G401.6 (cell line): ENCODE measurements at regions not wholly inside any gene's neighbourhood (a gene's known extent, or its start where the extent isn't known, plus 50 kb on each side); places are given as distances from the start of the nearest gene placed in this dataset.
"Not testable (repeated sequence)": the region's sequence is repeated elsewhere in the genome, so short reads cannot be mapped to it uniquely, and the experiment has no call there.

ENCODE experiments used
- FAIRE-seq: peaks from 2 replicates; lab custom pipeline; 2012; peaks lifted over from hg19 to GRCh38; lab: Jason Lieb, UNC

DNA sequence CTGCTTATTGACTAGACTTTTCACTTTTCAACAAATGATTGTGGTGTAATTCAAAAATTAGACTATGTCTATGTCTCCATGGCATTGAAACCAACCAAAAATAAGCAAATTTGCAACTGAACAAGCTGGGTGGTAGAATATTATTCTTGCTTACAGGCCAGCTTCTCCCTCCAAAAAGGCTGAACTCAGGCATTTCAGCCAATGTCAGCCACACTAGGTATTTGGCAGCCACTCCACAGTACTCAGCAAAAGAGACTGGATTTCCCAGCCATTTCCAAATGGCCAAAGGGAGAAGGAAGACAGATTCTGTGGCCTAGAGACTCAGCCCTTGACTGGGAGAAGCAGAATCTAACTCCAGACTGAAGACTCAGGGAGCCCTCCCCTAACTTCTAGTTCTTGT lies 121.8 kb upstream of the IRX5 start:
- no peak for FAIRE-seq

DNA sequence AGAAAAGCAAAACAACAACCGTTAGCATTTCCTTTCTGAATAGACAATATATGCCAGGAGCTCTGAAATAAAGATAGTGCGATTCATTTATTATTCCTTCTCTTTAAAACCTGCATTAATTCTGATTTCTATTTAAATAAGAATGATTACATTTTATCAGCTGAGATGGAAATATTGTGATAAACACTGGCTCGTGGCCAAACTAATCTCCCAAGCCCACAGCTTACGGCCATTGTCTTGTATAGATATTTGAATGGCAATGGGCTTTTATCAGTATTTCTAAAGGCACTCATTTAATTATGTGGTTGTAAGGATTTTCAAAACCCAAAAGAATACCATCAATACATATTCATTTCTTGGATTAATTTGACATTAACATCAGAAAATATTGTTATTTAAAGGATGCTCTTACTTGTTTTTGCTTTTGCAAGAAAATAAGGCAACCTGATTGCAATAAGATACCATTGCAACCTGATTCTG lies 123.7 kb upstream of the IRX5 start:
- FAIRE-seq, result no peak

DNA sequence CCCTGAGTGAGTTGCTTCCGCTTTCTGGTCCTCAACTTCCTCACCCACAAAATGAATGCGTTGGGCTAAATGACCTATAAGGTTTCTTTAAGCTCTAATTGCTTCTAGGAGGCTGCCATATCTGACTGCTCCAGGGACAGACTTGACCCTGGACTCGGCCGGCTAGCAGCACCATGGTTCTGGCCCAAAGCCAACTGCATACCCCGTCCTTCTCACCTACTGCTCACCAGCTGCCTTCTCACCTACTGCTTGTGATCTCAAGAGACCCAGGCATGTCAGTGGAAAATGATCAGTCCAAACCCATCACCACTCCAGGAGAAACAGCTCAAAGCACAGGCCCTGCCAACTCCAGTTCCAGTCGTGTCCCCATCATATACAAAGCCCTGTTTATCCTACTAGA lies 124.3 kb upstream of the IRX5 start:
- no peak for FAIRE-seq

DNA sequence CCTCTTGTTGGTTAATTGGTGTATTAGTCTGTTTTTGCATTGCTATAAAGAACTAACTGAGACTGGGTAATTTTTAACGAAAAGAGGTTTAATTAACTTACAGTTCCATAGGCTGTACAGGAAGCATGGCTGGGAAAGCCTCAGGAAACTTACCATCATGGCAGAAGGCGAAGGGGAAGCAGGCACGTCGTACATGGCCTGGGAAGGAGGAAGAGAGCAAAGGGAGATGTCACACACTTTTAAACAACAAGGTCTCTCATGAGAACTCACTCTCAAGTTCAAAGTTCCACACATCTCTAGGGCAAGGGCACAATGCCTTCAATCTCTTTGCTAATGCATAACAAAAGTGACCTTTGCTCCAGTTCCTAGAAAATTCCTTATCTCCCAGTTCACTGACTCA lies 125.0 kb upstream of the IRX5 start:
- FAIRE-seq, result no peak

DNA sequence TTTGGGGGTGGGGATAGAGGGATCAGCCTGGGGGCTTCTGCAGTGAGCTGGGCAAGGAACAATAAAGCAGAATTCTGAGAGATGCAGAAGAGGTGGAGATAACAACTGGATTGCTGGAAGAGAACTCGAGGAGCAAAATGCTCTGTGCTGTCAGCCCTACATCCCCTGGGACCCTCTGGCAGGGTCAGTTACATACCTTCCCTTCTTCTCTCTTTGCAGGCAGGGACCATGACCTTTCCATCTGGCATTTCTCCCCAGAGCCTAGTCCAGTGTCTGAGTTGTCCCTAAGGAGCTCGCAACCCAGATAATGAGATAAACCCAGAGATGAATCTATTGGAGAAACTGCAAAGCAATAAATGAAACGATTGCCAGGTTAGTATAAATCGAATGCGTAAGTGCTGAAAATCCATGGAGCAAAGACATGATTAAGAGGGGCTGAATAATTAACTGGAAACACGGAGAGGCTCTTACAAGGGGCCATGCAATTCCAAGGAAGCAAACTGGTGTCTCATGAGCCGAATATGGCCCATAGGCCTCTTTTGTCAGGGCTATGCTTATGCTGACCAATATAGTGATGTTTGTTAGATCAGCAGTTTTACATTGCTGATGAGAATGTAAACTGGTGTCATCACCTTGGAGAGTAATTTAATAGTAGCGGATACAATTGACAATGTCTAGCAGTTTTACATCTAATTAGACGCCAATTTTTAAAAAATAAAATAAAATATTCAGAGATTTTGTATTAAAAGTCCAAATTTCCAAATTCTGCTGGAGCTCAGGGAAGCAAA lies 129.4 kb upstream of the IRX5 start:
- FAIRE-seq, result no peak

DNA sequence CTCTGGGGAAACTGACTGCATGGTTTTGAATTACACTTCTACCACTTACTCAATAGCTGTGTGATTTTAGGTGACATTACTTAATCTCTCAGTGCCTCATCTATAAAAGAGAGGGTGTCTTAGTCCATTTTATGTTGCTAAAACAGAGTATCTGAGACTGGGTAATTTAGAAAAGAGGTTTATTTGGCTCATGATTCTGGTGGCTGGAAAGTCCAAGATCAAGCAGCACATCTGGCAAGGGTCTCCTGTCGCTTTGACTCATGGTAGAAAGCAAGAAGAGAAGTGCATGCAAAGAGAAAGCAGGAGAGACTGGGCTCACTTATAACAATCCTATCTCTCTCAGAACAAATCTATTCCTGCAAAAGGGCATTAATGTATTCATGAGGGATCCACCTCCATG lies 132.4 kb upstream of the IRX5 start:
- no peak for FAIRE-seq

DNA sequence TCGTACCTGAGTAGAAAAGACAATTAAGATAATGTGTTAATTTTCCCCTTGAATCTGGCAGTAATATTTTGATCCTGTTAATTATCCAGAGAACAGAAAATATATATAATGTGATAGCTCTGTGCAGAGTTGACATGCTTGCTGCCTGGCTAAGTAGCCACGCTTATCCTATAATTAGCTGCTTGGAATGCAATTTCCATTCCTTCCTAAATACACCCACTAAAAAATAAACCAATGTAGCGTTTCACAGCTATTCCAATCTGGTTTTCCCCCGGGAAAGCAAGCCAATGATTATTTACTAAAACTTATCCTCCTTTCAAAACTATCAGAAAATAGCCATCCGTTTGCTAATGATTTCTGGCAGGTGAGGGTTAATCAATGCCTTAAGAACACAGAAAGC lies 134.5 kb upstream of the IRX5 start:
- FAIRE-seq, result no peak

DNA sequence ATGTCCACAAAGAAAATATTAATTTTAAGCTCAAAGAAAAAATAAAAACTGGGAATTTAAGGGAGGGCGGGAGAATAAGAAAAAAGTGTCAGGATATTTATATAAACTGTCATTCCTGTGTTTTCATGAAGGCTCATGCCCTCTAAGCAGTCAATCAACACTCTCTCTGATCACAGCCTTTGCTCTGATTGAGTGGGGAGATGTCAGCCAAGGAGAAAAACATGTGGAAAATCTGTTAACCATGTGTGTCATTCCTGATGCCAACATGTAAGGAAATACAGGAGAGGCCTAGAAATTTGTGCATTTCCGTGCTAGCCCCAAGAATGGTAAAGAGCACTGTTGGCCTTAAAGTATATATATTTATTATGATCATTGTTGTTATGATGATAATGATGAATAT lies 137.9 kb upstream of the IRX5 start:
- FAIRE-seq, result no peak

DNA sequence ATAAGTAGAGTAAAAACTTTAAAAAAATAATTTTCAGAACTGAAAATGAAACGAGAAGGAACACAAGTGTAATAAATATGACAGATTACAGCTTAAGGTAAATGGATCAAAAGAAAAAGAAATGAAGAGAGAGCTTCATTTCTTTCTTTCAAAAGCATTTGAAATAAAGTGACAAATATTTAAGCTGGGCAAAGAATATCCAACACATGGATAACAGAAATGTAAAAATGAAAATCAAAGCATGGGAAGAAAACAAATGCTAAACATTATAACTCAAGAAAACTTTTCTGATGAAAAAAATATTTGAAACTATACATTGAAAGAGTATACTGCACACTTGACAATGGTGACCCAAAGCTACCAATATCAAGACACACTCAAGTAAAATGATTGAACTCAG lies 143.6 kb upstream of the IRX5 start:
- no peak for FAIRE-seq

DNA sequence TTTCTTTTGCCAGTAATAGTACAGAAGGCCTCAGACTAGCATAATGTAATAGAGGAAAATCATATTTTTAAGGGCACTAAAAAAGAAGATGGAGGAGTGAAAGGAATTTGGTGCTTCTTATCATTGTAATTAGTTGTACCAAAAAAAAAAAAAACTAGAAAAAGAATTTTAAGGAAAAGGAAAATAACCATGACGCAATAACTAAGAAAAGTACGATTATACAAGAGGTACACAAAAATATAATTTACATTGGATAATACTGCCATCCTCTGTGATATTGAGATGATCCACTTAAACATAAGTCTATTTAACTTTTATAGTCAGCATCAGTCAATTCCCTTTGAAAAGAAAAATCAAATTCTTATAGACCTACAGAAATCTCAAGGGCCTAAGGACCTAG lies 146.7 kb upstream of the IRX5 start:
- FAIRE-seq, result no peak

DNA sequence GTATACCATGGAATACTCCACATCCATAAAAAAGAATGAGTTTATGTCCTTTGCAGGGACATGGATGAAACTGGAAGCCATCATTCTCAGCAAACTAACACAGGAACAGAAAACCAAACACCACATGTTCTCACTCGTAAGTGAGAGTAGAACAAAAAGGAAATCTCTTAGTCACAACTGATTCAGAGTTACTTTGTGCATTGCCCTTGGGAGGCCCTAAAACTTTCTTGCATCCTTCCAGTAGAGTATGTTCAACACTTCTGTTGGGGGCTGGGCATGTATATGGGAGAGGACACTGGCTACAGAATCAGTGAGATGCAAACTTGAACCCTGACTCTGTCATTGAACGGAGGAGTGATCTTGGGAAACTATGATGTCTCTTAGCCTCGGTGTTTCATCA lies 147.4 kb upstream of the IRX5 start:
- no peak for FAIRE-seq

DNA sequence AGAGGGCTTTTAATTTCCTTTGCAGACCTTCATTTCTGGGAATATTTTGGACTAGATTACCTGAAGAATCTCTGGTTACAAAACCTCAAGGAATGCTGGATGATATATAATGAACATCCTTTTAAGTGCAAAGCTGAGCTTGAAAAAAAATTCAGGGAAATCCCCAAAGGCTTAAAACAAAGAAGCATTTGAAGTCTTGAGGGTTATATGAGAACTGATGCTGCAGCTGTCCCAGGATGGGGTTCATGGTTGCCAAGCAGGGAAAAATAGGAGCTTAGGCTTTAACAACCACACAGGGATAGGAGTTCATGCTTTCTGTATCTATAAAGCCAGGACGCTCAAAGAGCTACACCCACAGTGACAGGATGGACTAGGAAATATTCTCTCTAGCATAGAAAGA lies 150.4 kb upstream of the IRX5 start:
- no peak for FAIRE-seq

DNA sequence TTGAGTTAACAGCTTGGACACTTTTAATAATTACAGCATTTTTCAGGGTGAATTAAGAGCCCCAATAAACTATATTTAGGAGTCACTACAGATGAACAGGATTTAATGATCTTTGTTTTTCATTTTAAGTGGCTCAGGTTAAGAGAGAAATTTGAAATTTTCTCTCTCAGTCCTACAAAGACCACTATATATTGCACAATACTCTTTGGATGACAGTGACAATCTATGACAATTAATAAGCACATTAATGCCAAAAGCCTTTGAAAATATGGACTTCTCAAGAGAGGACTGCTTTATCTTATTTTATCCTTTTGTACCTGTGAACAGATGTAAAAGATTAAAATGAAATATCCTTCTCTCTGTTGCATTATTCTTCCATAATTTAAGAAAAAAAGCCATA lies 151.1 kb upstream of the IRX5 start:
- FAIRE-seq, result no peak

DNA sequence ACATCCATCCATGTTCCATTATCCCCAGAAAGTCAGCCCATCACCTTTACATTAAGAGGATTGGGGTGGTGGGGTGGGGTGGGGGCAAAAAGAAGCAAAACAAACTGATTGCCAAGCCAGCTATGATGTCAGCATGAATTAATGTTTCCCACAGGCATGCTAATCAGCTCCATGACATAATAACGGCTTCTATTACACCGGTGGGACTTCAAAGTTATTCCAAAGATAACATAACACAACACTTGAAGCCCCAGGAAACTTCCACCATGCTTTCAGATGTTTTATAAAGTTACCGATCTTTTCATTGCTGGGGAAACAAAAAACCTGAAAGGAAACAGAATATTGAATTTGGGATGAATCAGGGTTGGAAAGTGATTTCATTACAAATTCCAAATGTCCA lies 155.9 kb upstream of the IRX5 start:
- FAIRE-seq, result no peak

DNA sequence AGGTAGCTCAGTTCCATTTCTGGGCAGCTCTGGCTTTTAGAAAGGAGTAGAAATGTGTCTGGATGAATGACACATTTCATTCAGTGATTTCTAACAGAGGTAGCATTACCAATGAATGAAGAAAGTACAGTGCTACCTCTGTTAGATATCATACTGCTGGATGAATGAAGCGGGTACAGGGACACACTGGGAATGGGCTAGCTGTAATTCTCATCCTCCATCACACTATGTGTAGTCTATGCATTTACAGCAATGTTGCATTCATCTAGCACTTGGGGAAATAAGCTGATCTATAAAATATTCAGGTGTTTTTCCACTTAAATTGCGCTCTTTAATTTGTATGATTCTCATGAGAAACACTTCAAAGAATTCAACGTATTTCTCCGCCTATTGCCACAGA lies 158.3 kb upstream of the IRX5 start:
- no peak for FAIRE-seq

DNA sequence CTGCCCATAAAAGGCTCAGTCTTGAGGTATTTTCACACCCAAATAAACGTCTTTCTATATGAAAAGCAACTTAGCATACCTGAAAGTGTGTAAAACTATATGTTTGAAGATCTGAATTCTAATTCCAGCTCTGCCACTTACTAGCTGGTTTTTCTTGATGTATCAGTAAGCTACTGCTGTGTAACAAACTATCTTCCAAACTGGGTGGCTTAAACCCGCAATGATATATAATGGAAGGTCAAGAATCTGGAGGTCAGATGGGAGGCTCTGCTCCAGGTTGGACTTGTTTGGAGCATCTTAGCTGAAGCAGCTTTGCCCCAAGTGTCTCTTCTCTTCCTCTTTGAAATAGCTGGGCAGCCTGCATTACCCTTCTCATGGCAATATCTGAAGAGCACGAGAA lies 164.3 kb upstream of the IRX5 start:
- FAIRE-seq, result no peak

DNA sequence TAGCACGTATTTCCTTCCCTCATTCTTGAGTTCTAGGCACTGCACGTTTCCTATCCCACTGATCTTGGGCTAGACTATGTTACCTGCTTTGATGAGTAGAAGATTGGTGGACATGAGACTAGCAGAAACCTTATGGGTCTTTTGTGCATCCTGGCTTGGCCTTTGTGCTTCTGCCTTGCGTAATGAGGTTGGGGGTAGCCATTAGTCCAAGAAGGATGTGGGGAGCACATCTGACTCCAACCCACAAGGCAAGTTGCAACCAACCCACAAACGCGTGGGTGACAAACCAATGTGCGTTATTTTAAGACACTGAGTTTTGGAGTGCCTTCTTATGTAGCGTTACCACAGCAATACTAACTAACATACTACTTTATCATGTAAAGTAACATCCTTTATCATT lies 180.4 kb upstream of the IRX5 start:
- no peak for FAIRE-seq

DNA sequence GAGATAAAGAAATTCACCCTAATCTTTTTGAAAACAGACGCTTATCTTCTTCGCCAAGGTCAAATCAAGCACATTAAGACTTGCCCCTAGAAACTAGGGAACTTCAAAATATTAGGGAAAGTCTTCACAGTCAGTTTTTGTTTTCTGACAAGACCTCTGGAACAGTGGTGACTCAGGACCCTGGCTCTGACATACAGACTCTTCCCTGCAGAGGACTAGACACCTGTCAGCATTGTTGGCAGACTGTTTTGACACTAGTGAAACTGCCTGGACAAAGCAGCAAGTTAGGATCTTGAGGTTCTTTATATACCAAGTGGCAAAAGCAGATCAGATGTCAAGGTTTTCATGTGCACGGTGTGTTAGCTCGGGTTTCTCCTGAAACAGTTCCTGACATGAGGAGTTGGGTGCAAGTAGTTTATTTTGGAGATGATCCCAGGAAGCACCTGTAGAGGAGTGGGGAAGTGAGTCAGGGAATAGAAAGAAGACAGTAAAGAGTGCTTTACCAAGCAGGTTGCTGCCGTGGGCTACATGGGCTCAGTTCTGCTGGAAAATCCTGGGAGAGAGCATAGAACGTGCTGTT lies 182.0 kb upstream of the IRX5 start:
- no peak for FAIRE-seq

DNA sequence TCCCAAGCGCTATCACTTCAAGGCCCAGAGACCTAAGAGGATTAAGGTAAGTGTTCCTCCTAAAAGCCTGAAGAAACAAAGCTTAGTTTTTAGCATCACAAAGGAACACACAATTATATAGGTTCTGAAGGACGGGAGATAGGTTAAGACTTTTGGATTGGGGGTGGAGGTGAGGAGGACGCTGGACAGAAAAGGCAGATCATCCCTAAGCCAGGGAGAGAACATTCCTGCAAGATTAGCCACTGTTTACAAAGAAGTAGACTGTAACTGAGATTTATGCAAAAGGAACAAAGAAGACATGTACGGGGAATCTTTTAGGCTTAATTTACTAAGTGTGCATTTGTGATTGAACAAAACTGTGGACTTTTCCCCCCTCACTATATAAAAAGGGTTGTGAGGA lies 184.1 kb upstream of the IRX5 start:
- FAIRE-seq, result no peak

DNA sequence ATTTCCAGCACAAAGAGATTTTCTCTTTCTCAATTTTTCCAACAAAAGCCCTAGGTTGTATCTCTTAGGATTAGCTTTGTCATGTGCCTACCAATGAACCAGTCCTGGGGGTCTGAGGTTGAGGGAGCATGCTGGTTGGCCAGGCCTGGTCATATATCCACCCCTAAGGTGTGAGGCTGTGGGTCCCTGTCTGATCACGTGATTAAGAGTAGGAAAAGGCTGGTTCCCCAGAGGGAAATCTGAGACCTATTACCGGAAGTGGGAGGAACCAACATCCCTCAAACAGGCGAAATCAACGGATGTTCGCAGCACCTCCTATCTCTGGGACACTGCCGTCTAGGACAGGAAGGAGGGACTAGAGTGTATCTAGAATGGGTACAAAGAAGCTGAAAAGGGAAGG lies 185.7 kb upstream of the IRX5 start:
- no peak for FAIRE-seq

DNA sequence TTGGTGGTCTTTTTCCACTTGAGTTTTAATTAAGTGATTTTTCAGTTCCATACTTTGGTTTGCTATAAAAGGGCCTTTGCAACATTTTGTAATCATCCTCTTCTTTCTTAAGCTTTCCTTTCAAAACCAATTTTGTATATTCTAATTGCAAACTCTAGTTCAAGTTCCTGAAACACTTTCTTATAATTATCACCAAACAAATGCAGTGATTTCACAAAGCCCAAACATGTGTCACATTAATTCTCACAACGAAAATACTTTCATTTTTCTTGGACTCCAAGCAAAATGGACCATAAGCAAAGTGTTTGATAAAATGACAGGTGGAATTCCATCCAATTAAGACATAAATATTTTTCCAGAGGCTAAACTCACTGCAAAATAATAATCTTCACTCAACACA lies 188.2 kb upstream of the IRX5 start:
- no peak for FAIRE-seq

DNA sequence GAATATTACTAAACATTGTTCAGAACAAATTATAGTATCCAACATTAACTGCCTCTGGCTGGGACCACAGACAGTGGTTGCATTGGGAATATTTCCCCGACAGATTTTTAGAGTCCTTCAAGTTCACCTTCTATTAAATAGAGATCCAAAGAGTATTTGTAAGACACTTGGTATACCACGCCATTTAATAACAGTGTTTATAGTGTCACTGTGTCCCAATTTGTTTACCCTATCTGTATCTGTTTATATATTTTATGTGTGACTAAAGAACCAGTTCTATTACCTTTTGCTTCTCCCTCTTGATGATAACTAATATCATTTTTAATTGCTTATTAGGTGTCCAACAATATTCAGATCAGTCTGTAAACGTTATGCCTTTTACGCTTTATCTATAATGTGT lies 191.3 kb upstream of the IRX5 start:
- FAIRE-seq, result no peak

DNA sequence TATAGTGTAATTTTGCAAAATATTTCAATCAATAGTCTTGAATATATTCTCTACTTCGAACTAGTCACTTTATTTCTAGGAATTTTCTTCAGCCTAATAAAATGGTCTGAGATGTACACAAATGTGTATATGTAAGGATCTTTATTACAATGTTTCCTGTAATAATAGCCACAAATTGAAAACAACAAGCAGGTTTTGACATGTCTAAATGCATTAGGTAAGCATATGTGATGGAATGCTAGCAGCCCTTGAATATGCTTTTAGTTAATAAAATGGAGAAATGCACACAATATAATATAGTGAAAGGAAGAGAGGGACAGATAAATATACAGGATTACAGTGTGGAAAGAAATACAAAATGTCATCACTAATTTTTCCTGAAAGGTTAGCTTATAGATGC lies 196.5 kb upstream of the IRX5 start:
- no peak for FAIRE-seq

DNA sequence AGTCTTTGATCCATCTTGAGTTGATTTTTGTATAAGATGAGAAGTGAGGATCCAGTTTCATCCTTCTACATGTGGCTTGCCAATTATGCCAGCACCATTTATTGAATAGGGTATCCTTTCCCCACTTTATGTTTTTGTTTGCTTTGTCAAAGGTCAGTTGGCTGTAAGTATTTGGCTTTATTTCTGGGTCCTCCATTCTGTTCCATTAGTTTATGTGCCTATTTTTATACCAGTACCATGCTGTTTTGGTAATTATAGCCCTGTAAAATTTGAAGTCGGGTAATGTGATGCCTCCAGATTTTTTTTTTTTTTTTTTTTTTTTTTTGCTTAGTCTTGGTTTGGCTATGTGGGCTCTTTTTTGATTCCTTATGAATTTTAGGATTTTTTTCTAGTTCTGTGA lies 203.0 kb upstream of the IRX5 start:
- FAIRE-seq, result not testable (repeated sequence)
